ENCODE measurements at regions not wholly inside any gene's neighbourhood (a gene's known extent, or its start where the extent isn't known, plus 50 kb on each side); places are given as distances from the start of the nearest gene placed in this dataset.

DNA sequence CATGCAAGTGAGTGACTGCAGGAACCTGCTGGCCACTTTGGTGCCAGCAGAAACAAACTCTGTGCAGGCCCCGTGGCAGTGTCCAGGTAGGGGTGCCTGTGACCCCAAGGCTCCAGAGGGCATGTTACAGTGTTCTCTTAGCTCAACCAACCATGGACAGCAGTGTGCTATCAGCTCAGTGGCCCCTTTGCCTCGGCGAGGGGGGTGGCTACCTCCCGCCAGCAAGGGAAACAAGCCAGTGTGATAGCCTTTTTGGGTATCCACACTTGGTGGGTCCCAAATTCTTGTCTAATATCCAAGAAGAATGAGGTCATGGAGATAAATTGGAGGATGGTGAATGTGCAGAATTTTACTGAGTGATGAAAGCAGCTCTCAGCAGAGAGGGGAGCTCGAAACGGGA, 298.6 kb upstream of the SLC30A5 start:
- TF ChIP-seq, protein P1, sequence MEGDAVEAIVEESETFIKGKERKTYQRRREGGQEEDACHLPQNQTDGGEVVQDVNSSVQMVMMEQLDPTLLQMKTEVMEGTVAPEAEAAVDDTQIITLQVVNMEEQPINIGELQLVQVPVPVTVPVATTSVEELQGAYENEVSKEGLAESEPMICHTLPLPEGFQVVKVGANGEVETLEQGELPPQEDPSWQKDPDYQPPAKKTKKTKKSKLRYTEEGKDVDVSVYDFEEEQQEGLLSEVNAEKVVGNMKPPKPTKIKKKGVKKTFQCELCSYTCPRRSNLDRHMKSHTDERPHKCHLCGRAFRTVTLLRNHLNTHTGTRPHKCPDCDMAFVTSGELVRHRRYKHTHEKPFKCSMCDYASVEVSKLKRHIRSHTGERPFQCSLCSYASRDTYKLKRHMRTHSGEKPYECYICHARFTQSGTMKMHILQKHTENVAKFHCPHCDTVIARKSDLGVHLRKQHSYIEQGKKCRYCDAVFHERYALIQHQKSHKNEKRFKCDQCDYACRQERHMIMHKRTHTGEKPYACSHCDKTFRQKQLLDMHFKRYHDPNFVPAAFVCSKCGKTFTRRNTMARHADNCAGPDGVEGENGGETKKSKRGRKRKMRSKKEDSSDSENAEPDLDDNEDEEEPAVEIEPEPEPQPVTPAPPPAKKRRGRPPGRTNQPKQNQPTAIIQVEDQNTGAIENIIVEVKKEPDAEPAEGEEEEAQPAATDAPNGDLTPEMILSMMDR (IDR thresholded peaks at IDR 0.05; ENCODE audit: borderline replicate concordance, extremely low read depth, insufficient read depth), result no peak
- Histone ChIP-seq H3K4me3 (ENCODE audit: low read length in 3 of 3) (no peak overlapping the region), H3K9me3 (ENCODE audit: control insufficient read depth in 2 of 3, insufficient read depth in 1 of 3, low read length in 3 of 3) (no peaks in the 10 kb centered on the region), H3K27ac (ENCODE audit: low read depth in 2 of 2, low read length in 2 of 2) (no peak overlapping the region), H3K36me3 (ENCODE audit: control insufficient read depth in 2 of 3, insufficient read depth in 3 of 3, low read length in 3 of 3) (no peaks in the 10 kb centered on the region), H3K27me3 (ENCODE audit: control insufficient read depth, insufficient read depth, low read length) (no peaks in the 10 kb centered on the region), H3K4me1 (ENCODE audit: control insufficient read depth in 2 of 3, insufficient read depth in 2 of 3, low read depth in 1 of 3, low read length in 3 of 3) (peaks cover 0 to 3% (median 2%) of the 10 kb centered on the region in 3 donors), H3K9ac (ENCODE audit: low read length in 3 of 3) (no peak overlapping the region)
- FAIRE-seq, result no peak
- intact Hi-C loops (cut with DNase I), result no loop called here
- no peak for DNase-seq

DNA sequence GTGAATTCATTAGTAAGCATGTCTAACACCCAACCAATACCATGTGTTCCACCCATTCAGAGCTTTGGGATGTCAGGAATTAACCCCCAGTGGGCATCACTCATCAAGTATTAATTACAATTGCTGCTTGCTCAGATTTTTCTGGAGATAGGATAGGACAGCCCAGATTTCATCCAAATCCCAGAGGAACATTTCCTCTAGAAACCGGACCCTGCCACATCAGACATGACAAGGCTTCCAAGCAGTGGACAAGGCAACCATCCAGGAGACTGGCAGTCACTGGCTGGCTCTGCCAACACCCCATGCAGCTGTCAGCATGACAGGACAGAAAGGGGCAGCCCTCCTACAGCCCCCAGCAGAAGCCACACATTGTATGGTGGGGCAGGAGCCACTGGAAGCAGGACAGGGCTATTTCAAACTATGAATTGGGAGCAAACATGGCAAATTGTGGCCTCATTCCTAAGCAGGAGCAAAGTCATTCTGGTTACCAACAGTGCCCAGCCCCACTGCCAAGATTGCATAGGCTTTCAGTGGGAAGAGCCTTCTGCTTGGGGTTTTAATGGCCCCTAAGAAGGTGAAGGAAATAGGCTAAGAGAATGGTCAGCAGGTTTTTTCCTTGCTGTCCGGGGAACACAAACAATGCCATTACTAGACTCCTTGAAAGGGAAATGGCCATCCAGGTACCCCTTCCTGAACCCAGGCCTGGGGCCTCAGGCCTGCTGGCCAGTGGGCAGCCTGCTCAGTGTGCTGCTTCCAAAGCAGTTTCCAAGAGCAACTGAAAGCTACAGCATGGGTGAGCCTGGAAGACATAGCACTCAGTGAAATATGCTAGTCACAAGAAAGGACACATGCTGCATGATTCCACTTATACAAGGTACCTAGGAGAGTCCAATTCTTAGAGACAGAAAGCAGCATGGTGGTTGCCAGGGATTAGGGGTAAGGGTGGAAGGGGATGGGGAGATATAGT, 294.7 kb upstream of the SLC30A5 start:
- TF ChIP-seq, protein P1 (IDR thresholded peaks at IDR 0.05; ENCODE audit: borderline replicate concordance, extremely low read depth, insufficient read depth), result no peak
- no peak overlapping the region for H3K27ac ChIP-seq (ENCODE audit: low read depth in 2 of 2, low read length in 2 of 2)
- H3K9ac ChIP-seq (ENCODE audit: low read length in 3 of 3), result no peak overlapping the region
- DNase-seq (no peak), FAIRE-seq (no peak)
- peaks cover 0 to 6% (median 1%) of the 10 kb centered on the region in 3 donors for H3K4me1 ChIP-seq (ENCODE audit: control insufficient read depth in 2 of 3, insufficient read depth in 2 of 3, low read depth in 1 of 3, low read length in 3 of 3)
- H3K27me3 ChIP-seq (ENCODE audit: control insufficient read depth, insufficient read depth, low read length), result no peaks in the 10 kb centered on the region
- no peaks in the 10 kb centered on the region for H3K9me3 ChIP-seq (ENCODE audit: control insufficient read depth in 2 of 3, insufficient read depth in 1 of 3, low read length in 3 of 3)
- no peaks in the 10 kb centered on the region for H3K36me3 ChIP-seq (ENCODE audit: control insufficient read depth in 2 of 3, insufficient read depth in 3 of 3, low read length in 3 of 3)
- no peak overlapping the region for H3K4me3 ChIP-seq (ENCODE audit: low read length in 3 of 3)
- intact Hi-C loops (cut with DNase I), result no loop called here

DNA sequence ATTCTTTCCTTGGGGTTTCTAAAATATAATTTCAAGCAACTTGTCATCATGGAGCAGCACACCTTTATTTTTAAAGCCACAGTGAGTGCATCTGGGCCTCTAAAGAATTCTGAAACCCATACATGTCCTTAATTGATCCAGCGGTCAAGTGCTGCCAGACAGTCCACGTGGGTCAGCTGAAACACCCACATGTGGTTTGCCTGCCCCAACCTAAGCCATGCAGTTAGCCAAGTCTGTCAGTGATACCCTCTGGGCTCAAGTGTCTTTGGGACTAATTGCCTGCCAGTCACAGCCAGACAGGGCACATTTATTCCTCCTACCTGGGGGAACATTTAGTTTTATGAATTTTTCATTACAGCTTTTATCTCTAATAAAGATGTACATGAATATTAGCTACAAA, 291.4 kb upstream of the SLC30A5 start:
- H3K27me3 ChIP-seq (ENCODE audit: control insufficient read depth, insufficient read depth, low read length), result no peaks in the 10 kb centered on the region
- no peak overlapping the region for H3K4me3 ChIP-seq (ENCODE audit: low read length in 3 of 3)
- FAIRE-seq (no peak), DNase-seq (no peak)
- no peaks in the 10 kb centered on the region for H3K9me3 ChIP-seq (ENCODE audit: control insufficient read depth in 2 of 3, insufficient read depth in 1 of 3, low read length in 3 of 3)
- no peak overlapping the region for H3K27ac ChIP-seq (ENCODE audit: low read depth in 2 of 2, low read length in 2 of 2)
- intact Hi-C loops (cut with DNase I), result no loop called here
- H3K36me3 ChIP-seq (ENCODE audit: control insufficient read depth in 2 of 3, insufficient read depth in 3 of 3, low read length in 3 of 3), result no peaks in the 10 kb centered on the region
- no peak overlapping the region for H3K9ac ChIP-seq (ENCODE audit: low read length in 3 of 3)
- peaks cover 0 to 6% (median 0%) of the 10 kb centered on the region in 3 donors for H3K4me1 ChIP-seq (ENCODE audit: control insufficient read depth in 2 of 3, insufficient read depth in 2 of 3, low read depth in 1 of 3, low read length in 3 of 3)
- TF ChIP-seq, protein P1 (IDR thresholded peaks at IDR 0.05; ENCODE audit: borderline replicate concordance, extremely low read depth, insufficient read depth), result no peak

Data from kidney (tissue), 13 donors.